Renal pelvis (tissue), 1 donor: ENCODE measurements at regions not wholly inside any gene's neighbourhood (a gene's known extent, or its start where the extent isn't known, plus 50 kb on each side); places are given as distances from the start of the nearest gene placed in this dataset.
"Not testable (repeated sequence)": the region's sequence is repeated elsewhere in the genome, so short reads cannot be mapped to it uniquely, and the experiment has no call there.

Source experiments
- DNase-seq: peaks from one replicate; pipeline ENCODE4 v3.0.0-alpha.2; 2013

DNA sequence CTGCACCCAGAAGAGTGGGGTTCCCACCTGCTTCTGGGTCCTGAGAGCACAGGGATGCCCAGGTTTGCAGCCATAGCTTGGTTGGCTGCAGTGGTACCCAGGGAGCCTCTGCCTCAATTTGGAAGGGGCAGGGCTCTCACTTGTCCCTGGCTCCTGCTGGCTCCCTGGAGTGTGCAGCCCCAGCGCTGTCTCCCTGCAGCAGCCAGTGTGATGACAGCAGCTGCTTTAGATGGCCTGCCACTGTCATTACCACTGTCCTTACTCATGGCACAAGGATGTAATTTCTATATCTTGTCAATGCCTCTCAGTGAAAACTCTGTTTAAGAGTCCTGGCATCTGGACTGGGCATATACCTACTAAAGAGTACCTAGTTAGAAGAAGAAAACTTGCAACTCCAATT is 250.9 kb downstream of the KIF20B start:
- DNase-seq, result no peak

DNA sequence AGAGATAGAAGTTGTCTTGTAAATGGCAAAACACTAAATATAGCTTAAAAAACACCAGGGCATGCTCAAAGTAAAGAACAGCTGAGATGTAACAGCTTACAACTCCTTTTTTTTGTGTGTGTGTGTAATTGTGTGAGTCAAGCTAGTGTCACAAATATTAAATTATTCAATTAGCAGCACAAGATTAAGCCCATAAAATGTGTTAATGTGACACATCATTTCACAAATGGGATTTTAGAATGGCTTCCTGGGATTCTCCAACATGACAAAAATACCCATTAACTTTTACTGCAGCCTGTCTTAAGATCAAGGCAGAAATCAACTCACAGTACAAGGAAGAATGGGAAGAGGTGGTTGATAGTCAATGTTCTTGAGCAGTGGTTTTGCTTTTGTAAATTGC is 251.4 kb downstream of the KIF20B start:
- no peak for DNase-seq

DNA sequence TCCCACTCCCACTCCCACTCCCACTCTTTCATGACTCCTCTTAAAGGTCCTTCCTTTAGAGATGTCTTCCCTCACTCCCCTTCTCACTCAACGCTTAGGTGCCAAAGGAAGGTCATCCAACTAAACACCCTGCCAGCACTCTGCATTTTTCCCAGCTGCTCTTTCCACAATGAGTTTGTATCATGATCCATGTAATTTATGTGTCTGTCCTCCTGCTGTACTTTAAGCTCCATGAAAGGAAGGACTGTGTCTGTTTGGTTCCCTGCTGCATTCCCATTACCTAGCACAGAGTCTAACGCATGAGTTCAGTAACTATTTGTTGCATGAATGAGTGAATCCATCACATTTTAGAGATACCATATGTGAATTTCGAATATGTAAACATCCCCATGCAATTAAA is 252.7 kb downstream of the KIF20B start:
- DNase-seq, result no peak

DNA sequence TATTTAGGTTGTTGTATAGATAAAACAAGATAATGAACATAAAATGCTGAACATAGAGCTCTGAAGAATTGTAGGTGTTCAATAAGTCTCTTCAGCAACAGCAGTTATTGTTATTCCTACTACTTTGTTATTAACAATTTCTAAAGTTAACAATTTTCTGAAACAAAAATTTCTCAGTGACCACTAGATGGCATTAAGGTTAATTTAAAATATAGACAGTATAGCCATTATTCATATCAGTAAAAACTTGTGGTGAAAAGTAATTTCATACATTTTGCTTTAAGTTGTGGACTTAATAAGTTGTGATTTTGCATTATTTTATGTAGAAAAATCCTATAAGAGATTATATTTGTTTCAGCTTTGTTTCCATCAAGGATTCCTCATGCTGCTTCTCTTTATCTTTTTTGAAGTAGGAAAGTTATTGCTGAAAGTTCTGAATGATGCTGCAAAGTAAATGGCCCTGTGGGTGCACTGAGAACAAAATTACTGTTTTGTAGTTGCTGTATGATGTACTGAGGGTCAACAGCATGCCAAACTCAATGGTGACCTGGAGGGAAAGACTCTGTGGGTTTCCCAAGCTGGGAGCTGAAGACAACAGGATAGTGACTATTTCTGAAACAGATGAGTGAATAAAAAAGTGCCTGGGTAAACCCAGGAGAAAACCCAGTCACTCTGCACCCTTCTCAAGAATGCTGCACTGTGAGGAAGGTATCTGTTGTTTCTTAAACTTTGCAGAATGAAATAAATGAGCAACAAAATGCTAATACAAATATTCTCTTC is 253.6 kb downstream of the KIF20B start:
- no peak for DNase-seq

DNA sequence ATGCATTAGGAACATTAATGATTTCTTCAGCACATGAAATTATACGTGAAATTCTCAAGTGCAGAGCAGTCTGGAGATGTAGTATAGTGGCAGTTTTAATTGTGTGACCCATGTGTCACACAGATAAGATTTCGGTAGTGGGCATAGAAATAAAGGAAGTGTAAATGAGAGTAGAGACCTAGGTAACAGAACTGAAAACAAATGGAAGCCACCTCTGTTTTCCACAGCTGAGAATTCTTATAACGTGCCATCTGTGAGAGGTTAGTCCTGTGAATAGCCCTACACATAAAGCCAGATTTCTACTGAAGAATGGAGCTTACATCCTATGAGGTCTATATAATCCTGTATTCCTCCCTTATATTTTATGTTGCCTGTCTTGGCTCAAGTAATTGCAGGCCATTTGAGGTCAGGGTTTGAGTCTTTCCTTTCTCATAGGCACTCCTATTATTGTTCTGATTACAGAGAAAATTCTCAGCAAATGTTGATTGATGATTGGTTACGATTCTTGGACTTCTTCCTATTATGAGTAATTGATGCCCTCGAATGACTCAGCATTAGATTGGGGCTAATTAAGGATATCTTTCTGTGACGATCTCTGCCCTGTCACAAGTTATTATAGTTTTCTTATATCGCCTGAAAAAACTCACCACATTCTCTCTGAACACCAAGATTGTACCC is 258.2 kb downstream of the KIF20B start:
- no peak for DNase-seq

DNA sequence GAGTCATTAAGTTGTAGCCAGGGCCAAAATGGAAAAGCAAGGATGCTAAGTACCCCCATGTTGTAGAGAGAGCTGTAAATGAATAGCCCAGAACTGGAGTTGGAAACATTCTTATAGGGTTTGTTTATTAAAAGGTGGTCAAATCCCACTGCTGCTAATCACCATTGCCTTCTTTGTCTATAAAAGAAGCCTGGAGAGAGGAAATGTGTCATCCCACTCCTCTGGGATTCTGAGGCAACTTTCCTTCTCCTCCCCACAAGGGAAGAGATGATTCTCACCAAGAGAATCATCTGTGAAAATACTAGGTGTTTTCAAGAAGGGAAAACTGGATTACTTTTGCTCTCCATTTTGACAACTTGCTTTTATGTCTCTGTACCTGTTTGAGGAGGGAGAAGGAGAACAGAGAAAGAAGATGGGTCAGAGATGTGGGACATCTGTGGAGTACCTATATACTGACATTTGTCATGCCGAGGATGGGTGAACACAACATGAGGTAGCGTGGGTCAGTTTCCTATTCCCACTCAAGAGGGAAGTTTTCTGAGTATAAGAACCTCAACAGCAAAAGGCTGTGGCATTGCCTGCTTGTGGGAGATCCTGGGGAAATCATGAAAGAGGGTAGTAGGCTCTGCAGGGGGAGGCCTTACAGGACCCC is 262.2 kb downstream of the KIF20B start:
- DNase-seq, result no peak

DNA sequence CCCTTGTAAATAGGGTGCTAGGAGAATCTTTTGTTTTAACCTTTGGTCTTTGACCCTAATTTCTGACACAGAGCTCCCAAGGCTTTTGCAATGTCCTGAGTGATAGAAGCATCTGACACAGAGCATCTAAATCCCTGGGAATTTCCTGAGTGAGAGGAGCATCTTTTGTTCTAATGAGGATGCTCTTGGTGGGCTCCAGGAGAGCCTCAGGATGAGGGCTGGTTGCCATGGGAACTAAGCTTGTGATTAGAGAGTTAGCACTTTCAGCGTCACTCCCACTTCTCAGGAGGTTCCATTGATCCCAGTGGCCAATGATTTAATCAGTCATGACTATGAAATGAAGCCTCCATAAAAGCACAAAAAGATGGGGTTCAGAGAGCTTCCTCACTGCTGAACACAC is 264.8 kb downstream of the KIF20B start:
- DNase-seq, result no peak

DNA sequence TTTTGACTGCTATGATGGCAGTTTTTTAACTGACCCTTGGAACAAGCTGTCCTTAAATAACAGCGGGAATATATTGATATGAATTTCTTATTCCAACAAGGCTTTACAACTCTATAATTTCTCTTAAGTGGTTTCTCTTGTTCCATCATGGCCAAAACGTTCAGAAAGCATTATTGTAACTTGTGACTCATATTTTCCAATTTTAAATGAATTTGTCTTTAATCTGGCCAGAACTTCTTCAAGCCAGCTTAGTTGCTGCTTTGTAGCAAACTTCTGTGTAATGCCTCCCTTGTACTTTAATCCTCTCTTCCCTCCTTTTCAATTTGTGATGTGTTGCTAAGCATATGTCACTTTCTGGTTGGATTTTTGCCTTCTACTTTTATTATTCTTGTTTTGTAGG is 271.9 kb downstream of the KIF20B start:
- no peak for DNase-seq

DNA sequence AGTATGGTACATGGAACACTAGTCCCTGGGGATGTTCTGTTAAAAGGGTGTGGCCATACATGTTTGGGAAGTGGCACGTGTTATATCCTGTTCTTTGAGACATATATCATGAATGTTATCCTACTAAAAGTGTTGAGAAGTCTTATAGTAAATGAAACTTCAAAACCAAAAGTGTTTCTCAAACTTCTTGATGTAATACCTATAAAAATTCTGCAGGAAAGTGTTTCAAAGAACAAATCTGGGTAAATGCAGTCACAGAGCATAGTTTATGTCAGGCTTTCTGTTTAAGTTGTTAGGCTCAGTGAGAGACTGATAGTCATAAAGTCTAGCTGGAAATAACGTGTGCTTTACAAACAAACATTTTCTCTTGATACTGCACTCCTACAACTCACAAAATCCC is 273.7 kb downstream of the KIF20B start:
- DNase-seq, result no peak

DNA sequence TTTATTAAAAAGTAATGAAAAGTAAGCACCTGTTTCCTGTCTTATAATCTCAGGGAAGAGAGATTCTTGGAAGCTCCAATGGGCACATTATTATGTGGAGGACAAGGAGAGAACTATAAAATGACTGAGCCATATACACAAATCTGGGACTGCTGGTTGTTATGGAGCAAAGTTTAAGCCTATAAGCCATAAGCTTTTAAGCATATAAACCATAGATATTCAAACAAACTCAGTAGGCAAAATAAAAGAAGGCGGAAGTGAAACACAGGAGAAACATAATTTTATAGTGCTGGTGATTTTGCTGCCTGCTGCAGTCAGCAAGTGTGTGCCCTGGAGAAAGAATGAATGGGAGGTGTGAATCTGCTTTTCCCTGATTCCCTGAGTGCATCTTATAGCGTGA is 274.4 kb downstream of the KIF20B start:
- no peak for DNase-seq

DNA sequence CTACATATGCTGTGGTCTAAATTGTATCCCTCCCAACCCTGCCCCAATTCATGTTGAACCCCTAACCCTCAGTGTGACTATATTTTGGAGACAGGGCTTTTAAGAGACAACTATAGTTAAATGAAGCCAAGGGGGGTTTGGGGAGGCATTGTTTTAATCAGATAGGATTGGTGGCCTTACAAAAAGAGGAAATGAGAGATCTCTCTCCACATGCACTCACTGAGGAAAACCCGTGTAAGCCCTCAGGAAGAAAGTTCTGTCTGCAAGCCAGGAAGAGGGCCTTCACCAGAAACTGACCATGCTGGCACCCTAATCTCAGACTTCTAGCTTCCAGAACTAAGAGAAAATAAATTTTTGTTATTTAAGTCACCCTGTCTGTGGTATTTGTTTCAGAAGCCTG is 276.7 kb downstream of the KIF20B start:
- DNase-seq, result no peak

DNA sequence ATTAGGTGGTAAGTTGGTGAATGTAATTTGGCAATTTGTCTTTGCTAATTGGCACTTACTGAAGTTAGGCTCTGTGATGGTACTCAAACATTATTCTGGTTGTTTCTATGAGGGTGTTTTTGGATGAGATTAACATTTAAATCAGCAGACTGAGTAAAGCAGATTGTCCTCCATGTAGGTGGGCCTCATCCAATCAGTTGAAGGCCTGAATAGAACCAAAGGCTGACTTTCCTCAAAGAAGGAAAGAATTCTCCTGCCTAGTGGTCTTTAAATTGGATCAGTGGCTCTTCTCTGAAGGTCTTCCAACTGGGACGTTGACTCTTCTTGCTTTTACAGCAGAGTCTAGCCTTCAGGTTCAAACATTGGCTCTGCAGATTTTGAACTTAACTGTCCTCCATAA is 278.3 kb downstream of the KIF20B start:
- DNase-seq, result no peak

DNA sequence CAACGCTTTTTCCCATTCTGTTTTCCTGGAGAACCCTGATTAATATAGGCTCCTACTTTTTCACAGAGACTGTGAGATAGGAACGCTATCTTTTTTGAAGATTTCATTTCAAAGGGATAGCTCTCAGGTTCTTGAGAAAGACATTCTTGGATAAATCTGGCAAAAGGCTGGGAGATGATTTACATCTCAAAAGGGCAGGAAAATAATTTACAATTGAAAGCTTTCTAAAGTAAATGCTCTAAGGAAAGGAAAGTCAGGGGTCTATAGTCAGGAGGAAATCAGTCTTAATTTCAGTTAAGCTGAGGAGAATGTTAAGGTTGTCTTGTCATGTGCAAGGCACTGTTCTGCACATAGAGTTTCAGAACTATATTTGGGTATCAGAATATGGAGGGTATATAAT is 278.8 kb downstream of the KIF20B start:
- no peak for DNase-seq

DNA sequence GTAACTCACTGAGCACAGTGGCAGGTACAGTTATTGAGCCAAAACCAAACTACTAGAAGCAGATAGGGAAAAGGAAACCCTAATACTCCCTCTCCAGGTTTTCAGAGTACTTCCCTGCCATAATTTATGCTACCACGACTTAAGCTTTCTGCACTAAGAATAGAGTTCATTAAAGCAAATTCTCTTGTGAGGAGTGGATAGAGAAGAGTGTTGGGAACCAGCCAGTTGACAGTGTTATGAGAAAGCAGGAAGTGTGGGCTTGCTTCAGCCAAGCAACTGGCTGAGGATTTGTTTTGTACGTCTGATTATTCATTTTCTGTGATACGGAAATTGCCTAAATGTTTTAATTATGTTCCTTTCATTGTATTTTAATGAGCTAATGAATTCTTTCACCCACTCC is 280.5 kb downstream of the KIF20B start:
- peak; percentile 4 for DNase-seq

DNA sequence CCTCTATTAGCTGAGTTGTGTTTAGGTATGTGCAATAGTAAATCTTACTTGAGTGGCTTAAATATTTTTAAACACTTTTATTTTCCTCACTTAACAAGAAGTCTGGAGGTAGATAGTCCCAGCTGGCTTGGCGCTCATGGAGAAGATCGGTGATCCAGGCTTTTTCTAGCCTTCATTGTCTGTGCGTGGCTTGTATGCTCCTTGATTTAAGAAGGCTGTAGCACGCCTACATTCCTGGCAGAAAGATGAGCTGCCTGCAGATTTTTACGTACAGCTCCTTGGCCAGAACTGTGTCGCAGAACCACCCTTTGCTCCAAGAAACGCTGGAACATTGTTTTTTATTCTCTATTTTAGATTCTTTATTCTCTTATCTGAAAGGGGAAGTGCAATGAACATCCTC is 284.1 kb downstream of the KIF20B start:
- no peak for DNase-seq

DNA sequence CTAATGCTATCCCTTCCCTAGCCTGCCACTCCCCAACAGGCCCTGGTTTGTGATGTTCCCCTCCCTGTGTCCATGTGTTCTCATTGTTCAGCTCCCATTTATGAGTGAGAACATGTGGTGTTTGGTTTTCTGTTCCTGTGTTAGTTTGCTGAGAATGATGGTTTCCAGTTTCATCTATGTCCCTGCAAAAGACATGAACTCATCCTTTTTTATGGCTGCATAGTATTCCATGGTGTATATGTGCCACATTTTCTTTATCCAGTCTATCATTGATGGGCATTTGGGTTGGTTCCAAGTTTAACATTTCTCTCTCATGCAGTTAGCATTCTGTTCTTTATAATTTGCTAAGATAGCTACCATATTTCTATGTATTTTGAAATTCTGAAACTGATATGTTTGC is 287.0 kb downstream of the KIF20B start:
- not testable (repeated sequence) for DNase-seq

DNA sequence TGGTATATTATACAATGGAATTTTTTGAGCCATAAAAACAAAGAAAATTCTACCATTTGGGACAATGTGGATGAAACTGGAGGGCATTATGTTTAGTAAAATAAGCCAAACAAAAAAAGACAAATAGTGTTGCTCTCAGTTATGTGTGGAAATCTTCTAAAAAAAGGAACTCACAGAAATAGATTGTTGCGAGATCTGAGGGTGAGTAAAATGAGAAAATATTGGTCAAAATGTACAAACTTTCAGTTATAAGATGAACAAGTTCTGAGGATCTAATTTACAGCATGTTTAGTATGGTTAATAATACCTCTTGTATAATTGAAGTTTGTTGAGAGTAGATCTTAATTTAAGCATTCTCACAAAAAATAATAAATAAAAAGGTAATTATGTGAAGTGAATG is 291.2 kb downstream of the KIF20B start:
- no peak for DNase-seq

DNA sequence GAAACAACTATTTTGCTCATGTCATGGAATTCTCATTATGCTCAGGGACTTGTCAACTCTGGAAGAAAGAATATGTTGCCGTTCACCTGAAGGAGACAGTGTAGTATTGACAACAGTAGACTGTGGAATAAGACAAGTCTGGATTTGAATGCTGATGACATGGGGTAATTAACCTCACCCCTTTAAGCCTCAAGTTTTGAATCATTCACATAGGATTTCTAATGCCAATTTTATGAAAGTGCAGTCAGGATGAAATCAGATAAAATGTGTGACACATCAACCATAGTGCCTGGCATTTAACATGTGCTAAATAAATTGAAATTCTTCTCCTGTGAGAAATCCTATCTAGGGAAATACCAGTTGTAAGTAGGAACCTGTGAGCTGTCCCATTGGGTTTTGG is 305.8 kb downstream of the KIF20B start:
- DNase-seq, result no peak

DNA sequence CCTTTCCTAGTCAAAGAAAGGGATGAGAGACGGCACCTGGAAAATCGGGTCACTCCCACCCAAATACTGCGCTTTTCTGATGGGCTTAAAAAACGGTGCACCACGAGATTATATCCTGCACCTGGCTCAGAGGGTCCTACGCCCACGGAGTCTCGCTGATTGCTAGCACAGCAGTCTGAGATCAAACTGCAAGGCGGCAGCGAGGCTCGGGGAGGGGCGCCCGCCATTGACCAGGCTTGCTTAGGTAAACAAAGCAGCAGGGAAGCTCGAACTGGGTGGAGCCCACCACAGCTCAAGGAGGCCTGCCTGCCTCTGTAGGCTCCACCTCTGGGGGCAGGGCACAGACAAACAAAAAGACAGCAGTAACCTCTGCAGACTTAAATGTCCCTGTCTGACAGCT is 309.9 kb downstream of the KIF20B start:
- DNase-seq, result not testable (repeated sequence)

DNA sequence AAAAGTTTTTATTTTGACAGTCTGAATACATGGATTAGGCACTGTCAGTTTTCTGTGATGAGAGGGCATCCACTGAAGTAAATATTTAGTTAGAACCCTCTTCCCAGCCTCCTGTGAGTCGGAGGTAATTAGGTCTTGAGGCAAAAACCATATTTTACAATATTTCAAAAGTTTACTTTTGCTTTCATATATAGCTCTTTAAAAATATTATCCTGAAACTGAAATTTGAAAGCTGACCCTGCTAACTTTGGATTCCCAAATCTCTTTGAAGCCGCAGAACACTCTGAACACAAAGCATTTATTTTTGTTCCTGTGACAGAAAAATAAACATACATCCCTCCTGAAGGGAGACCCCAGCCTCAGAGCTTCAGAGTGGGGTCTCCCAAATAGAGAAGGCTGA is 317.4 kb downstream of the KIF20B start:
- no peak for DNase-seq

DNA sequence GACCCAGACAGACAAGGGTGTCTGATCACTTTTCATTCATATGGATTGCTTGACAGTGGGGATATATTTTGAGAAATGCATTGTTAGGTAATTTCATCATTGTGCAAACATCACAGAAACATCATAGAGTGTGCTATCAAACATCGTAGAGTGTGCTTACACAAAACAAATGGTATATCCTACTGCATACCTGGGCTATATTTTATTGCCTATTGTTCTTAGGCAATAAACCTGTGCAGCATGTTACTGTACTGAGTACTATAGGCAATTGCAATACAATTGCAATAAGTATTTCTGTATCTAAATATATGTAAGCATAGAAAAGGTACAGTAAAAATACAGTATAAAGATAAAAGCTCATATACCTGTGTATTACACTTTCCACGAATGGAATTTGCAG is 319.1 kb downstream of the KIF20B start:
- no peak for DNase-seq

DNA sequence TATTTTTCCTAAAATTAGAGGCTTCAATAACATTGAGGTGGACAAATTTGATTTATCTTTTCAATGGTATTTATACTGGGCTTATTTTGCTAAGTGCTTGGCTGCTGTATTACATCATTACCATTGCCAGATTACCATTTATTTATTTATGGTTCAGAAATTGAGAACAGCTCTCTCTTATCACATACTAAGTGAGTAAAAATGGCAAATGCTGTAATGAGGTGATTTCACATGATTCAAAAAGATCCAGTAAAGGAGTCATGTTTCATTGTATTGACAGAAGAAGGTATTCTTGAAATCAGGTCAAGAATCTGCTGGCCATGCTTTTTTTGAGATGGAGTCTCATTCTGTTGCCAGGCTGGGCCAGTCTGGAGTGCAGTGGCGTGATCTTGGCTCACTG is 322.6 kb downstream of the KIF20B start:
- DNase-seq, result no peak

DNA sequence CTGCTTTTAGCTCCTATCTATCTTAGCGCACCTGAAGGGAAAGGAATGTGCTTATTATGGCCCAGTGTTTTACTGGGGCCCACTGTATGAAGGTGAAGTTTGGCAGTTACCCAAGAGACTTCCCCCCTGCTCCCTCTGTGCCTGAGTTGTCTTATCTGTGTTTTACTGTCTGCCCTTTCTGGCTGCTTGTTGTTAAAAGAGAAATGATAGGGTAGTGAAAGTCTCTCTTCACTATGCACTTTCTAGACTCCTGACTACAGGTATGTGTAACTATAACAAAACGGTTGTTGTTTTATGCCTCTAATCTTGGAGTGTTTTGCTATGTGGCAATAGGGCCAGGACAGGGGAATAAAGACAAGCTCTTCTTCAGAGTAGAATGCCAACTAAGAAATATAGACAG is 326.9 kb downstream of the KIF20B start:
- no peak for DNase-seq
